GM19239 (cell line): ENCODE measurements at regions not wholly inside any gene's neighbourhood (a gene's known extent, or its start where the extent isn't known, plus 50 kb on each side); places are given as distances from the start of the nearest gene placed in this dataset.

Experiments
- DNase-seq: peaks from one replicate; pipeline ENCODE4 v3.0.0; 2011; ENCODE audit warnings: low spot score; ENCODE audit not compliant: insufficient read length
- FAIRE-seq: peaks from 2 replicates; lab custom pipeline; 2011; peaks lifted over from hg19 to GRCh38; lab: Jason Lieb, UNC

DNA sequence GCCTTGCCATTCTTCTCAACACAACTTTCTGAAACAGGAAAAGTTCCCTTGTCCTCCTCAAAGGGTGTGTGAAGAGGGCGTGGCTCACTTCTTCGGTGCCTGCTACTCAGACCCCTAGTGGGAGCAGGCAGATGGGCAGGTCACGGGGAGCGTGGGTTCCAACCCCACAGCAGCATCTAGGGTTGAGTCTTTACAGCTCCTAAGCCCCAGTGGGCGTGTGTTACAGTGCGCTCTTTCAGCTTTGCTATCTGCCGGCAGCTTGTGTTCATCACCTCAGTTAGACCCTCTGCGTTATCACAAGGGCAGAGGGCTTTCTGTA, 57.5 kb upstream of the KLF3 start:
- no peak for DNase-seq
- no peak for FAIRE-seq

DNA sequence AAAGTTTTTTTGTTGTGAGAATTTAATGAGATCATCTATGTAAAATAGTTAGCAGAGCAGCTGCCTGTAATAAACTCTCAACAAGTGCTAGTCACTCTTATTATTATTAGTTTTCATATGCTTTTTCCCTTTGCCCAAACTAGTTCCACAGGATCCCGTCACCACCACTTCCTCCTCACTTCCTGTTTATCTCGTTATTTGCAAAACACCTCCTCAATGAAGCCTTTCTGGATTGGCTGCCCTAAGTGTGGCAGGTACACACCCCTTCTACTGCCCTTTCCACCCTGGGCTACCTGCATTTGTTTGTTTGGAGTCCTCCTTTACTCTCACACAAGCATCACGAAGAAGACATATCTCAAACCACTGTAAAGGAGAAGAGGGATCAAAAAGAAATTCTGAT, 54.4 kb upstream of the KLF3 start:
- FAIRE-seq = no peak

DNA sequence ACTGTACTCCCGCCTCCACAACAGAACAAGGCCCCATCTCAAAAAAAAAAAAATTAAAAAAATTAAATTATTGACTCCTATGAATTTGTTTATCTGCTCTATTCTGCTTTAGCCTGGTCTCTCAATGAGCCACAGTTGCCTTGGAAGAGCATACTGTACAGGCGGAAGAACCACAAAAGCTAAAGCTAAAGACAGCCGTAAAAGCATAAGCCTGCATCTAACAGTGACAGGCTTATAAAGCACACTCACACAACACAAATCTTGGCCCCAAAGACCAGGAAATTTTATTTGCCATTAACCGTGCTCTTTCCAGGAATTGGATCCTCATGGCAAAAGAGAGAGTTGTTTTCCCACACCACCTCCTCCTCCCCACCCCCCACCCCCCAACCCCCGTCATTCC, 53.5 kb upstream of the KLF3 start:
- no peak for FAIRE-seq
- no peak for DNase-seq

More for the DNA sequence above, 54.4 kb upstream of the KLF3 start:
- no peak for DNase-seq

DNA sequence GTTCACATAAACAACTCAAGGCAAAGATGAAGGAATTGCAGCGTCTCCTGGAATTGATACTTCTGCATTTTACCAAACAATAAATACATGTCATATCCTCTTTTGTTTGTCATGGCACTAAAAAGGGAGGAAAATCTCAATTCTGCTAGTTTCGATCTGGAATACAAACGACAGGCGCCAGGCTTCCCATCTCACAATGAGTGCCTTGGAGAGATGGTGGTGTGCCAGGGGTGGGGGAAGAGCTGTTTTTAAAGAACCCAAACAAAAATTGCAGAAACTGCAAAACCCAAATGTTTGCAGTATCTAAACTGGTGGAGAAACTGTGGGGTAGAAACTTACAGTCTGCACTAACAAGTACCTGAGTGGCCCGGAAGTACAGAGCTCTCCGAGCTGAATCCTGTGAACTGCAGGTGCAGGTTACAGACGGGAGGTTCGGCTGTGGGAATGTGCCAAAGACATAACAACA, 53.0 kb upstream of the KLF3 start:
- FAIRE-seq (no peak), DNase-seq (no peak)

DNA sequence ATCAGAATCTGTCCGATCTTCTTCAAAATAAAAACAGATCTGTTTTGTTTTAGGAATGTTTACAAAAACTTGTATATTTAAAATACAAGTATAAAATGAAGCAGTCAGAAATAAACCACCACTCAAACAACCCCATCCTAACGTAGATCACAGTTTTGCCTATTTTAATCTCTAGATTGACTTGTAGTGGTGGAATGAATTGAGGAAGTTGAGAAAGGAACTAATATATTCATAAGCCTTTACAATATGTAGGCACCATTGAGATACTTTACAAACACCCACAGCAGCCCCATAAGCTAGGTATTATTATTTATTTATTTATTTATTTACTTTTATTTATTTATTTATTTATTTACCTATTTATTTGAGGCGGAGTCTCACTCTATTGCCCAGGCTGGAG, 52.3 kb upstream of the KLF3 start:
- no peak for DNase-seq
- no peak for FAIRE-seq

DNA sequence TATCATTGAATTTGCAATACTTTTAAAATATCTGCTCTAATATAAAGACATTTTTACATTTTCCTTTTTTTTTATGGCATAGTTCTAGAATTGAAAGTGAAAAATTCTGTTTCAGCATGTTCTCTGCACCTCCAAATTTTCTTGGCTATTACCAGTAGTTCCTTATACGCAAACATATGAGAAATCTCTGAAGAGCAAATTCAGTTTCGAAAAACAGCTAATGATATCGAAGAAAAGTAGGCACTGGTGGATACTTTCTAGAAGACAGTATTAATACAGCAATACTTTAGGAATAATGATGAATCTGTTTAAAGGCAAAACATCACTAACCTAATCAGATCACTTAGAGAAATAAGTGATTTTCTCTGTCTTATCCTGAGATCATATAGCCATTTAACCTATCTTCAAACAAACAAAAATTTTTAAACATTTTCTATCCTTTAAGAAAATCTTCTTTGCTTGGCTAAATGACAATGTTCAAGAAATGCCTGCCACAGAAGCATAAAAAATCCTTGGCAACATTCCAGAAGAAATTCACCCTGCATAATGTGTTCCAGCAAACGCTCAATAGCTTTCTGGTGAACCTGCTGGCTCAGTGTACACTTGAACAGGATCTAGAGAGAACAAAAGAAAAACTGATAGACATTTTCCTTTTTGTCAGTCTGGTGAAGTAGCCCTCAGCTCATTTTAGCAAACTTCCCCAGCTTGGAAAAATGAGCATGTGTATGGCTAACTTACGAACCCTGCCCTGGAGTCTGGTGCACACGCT, 51.2 kb upstream of the KLF3 start:
- DNase-seq (no peak), FAIRE-seq (no peak)
